ENCODE measurements at regions not wholly inside any gene's neighbourhood (a gene's known extent, or its start where the extent isn't known, plus 50 kb on each side); places are given as distances from the start of the nearest gene placed in this dataset.

DNA sequence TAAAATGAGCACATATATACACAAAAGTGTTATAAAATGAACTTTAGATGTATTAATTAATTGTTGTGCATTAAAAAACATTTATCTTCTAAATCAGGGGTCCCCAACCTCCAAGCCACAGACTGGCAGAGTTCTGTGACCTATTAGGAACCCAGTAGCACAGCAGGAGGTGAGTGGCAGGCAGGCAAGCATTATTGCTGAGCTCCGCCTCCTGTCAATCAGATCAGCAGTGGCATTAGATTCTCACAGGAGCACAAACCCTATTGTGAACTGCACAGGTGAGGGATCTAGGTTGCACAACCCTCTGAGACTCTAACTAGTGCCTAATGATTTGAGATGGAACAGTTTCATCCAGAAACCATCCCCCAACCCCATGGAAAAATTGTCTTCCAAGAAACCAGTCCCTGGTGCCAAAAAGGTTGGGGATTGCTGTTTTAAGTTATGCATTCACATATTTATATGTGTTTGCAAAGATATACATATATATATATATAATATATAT, 583.7 kb downstream of the KCNJ2 start:
- no peak for DNase-seq

DNA sequence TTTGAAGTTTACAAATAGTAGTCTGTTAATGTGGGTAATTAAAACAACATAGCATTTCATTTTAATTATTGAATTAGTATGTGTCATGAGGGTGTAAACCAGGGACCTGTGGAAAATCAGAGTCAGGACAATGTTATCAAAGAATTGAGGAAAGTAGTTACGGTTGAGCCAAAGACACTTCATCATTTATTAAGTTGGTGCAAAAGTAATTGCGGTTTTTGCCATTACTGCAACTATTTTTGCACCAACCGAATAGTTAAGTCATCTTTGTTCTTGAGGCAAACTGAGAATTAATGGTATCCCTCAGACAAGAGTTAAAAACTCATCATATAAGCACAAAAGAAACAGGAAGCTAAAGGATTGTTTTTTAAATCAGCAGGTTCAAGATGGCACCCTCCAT, 593.7 kb downstream of the KCNJ2 start:
- DNase-seq = no peak

DNA sequence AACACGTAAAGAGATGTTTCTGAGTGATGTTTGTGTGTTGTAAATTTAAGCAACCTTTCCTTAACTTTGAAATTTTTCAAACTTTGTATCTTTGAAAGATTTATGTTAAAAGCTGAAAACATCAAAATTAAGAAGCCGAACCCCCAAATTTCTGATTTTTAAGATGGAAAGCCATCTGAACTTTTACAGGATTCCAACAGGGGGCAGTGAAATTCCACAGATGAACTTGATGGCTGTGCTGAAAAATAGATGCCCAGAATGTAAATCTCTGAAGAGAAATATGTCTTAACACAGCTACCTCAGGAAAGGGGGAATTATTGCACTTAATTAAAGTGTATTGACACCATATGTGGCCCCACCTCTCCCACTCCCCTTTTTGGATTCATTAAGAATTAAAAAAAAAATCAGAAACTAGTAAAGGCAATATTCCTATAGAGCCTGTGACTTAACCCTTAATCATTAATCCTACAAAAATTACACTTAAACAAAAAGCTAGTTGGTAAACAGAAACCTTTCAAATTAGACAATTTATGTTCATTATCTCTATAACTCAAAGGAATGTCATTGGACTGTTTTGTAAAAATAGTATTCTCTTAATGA, 597.9 kb downstream of the KCNJ2 start:
- no peak for DNase-seq

DNA sequence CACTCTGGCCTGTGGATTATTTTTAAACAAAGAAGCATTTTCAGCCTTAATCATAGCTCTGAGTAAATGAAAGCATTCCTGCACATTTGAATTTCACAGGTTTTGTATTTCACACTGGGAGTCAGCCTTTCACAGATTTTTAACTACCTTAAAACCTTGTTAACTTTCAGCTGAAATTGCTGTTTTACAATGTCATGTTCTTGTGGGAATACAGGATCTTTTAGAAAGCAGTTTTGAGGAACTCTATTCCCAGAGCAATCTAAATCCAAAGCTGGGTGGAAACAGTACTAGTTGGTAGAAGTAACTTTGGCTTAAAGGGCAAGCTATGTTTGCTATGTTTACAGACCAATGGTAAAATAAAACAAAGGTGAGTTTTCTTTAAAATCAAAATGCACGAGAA, 600.6 kb downstream of the KCNJ2 start:
- no peak for DNase-seq

DNA sequence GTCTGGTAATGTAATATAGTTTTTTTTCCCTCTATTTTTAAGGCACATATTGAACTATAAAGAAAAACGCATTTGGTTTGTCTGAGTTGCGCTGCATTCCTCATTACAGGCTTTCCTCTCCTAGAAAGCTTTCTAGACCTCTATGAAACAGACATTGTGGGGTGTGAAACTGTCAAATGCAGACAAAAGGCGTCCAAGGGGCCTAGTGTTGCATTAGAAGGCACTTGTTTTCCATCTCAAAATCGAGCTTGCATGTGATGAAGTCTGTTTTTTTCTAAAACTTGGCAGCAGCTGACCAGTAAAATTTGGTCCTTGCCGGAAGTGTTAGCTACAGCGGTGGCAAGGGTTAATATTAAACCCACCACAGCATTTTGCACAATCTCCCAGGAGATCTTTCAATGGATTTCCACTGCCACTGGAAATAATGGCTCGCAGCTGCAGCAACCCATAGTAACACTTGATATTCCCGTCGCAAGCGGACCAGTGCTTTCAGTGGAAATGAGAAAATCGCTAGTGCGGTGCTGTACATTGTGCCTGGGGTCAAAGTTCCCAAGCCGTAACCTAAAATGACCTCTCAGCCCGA, 602.6 kb downstream of the KCNJ2 start:
- DNase-seq = no peak

DNA sequence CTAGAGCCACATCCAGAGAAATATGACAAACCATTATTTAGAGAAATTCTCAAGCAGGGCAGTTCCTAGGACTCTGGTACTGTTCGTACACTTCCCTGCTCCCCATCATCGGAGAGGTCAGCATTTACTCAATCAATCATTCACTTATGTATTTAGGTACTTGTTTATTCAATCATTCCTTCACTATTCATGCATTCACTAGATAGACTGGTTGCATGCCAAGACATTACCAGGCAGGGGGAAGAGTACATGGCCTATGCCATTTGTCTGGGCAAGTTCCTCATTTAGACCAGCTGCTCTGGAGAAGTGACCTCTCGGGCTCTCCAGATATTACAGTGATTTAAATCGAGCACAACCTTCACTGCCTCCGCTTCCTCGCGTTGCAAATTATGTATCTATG, 603.4 kb downstream of the KCNJ2 start:
- no peak for DNase-seq

DNA sequence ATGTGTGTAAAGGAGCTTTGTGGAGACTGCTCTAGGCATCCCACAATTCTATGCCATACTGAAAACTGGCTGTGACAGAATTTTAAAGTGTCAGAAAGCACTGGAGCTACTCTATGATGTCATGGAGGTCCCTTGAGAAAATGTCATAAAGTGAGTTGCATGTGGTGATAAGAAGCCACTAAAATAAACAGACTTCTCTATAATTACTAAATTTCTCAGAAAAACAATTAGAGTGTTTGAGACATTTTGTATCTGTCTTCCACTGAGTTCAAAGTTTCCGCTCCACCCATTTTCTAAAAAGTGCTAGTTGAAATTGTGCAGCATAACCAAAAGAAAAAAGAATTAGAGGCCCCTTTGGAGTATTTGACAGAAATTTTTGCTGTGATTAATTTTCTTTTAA, 603.9 kb downstream of the KCNJ2 start:
- no peak for DNase-seq

DNA sequence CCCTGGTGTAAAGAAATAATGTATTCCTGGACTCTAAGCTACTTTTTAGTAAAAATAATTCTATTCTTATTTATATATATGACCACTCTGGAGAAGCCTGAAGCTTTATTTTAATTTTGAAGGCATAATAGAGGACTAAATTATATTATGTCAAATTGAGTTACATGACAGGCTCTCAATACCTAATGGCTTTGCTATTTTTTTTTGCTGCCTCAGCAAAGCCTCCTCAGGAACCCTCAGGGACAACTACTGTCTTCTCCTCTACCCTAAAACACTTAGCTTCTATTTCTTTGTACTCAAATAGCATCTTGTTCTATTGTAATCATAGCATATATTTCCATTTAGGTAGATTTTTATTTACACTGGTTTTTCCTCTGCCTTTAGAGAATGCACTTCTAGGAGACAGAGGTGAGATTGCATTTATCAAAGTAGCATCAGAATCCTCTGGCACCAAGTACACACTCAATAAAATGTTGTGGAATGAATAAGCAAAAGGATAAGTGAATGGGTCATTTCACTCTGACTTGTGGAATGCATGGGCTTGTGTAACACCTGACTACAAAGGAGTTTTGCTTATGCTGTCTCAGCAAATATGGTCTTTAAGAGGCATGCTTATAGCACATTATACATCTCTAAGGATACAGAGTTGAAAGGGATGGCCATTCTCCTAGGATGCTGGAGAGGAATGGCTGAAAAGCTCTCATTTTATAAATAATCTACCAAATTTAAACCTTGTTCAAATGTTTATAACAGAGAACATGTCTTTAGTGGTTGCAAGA, 605.2 kb downstream of the KCNJ2 start:
- DNase-seq = no peak

DNA sequence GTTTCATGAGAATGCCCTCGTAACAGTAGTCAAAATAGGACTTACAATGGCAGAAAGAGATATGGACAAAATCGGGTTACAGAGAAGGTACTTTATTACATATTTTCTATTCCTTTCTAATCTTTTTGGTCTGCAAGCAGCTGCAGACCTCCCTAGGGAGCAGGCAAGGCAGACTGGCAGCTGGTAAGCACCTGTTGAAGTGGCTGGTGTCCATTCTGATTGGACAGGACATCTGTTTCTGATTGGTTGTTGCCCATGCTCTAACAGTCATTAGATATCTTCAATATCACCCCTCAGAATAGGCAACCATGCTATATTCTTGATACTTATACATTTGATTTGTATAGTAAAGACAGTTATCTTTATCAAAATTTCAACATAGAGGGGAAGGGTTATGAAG, 606.3 kb downstream of the KCNJ2 start:
- no peak for DNase-seq

DNA sequence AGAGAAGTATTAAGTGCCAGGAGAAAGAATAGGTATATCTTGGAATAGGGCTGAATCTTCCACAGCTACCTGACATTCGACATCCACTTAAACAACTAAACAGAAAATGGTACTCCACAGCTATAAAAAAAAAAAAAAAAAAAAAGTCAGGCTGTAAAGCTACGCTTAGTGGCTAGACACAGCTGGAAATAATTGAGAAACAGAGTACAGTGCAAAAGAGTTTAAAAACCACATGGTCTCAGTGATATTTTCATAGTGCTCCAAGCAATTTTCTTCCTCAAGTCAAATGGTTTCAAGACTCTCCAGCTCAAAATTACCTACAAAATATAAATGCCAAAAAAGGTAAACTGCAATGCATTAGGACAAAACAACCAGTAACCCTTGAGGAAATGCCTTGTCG, 607.1 kb downstream of the KCNJ2 start:
- no peak for DNase-seq

DNA sequence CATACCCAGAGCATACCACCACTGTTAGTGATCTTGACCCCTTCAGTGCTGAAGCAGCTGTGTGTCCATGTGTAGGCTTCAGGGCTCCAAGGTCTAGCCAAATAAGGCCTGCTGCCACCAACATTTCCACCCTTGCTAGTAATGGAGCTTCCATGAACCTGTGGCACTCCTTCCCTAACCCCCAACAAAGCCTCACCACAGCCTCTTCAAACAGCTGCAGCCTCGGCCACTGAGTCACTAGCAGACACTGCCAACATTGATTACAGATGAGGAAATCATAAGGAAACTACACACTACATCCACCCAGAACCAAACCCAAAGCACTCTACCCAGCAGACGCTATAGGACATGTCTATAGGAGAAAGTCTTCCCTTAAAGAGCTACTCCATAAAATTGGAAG, 610.7 kb downstream of the KCNJ2 start:
- DNase-seq = no peak

DNA sequence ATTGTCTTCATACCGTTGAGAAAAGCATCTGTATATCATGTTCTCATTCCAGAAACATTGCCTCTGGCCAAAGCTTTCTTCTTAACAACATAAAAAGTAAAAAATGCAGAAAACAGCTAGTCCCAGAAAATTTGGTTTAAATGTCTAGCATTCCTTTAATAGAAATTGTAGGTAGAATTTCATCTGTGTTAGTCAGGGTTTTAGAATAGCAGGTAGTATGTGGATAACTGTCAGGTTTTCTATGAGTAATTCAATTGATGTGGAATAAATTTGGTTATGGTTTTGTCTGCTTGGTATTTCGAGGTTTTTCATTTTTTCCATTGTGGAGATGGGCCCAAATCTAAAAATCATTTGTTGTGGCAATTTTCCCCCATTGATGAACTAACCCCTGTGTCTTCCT, 616.7 kb downstream of the KCNJ2 start:
- no peak for DNase-seq

DNA sequence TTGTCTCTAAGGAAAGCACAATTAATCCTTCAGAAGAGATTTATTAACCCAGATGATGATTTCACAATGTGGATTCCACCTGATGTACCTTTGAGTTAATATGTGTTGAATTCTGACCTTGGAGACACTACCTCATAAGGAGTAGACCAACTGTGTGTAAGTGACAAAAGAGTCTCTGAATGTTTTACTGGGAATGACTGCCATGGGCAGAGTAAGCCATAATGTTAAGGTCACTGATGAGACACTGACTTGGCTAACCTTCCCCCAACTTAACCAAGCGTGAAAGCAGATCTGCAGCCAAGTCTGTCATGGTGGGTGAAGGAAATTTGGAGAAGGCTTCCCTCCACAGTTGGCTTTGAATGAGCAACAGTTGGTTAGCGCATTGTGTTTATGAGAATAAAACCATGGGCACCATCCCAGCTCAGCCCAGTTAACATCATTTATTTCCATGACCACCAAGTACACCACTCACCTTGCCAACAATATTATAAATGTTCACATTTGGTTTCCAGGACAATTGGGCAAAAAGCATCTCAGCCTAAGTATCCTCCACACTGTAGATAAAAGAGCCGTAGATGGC, 618.5 kb downstream of the KCNJ2 start:
- DNase-seq = no peak

DNA sequence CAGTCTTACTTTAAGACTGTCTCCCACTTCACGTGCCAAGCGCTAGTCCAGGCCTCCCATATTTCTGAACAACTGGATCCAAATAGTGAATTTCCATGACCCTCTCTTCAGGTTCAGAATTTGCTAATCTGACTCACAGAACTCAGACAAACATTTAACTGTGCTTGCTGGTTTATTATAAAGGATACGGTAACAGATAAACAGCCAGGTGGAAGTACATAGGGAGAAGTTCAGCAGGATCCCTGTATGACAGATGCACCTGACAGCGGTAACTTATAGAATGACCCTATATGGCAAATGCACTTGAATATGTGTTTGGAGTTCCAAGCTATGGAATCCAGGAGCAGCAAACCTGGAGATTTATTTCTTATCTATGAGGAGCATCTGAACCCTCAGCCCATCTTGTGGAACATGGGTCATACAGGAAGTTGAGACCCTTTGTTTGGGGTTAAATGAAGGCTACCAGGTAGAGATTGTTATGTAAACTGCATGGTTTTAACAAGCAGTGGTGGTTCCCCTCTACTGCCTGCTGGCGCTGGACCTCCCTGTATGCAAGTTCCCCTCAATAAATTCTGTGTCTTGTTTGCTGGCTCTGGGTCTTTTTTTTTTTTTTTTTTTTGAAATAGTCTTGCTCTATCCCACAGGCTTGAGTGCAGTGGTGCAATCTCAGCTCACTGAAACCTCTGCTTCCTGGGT, 622.6 kb downstream of the KCNJ2 start:
- DNase-seq = no peak

DNA sequence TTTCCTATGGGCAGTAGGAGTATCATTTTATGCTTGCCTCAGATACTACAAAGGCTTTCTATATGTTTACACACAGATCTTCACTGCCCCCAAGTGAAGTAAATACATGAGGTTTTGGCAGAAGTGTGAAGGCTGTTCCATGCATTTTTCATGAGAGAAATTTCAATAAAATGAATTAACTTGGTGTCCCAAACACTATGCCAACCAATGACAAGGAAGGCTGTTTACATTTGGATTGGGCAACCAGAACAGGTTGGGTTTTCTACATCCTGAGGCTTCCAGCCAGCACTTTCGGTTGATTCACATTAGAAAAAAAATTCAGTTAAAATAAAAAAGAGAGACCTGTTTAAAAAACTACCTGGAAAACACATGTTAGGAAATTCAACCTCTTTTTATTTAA, 625.4 kb downstream of the KCNJ2 start:
- DNase-seq = no peak

DNA sequence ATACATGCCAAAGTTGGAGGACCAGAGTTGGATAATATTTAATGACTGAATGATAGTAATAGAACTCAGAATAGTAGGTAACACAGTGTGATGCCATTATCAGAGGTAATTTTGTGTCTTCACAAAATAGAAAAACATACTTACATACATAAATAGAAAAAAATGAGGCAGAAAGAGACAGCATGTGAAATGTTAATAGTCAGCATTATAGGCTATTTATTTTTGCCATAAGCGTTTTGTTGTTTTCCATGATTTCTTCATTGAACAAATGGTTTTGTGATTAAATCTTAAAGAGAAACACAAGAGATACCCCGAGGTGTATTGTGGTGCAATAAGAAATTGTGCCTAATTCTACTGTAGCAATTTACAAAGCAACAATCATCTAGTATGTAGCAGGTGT, 626.3 kb downstream of the KCNJ2 start:
- DNase-seq = no peak

DNA sequence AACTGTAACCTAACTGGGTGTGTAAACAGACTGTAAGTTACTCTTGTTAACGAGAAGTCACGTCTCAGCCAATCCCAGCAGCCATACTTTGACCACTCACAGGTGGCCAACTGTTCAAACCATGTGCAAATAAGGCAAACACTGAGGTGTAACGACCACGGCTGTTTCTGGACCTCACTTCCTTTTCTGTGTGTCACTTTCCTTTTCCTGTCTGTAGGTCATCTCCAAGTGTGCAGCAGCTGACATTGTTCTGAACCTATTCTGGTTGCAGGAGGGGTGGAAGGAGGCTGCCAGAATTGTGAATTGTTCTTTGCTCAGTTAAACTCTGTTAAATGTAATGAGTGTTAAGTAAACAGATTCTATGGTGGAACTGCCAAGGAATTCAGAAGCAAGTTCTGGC, 627.4 kb downstream of the KCNJ2 start:
- no peak for DNase-seq

DNA sequence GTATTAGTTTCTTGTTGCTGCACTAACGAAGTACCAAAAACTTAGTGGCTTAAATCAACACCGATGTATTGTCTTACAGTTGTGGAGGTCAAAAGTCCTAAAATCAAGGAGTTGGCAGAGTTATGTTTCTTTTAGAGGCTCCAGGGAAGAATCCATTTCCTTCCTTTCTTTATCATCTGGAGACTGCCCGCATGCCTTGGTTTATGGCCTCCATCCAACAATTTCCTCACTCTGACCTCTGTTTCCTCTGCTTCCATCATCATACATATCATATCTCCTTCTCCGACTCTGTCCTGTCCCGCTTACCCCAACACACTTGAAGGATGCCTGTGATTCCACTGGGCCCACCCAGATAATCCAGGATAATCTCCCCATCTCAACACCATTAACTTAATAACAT, 627.8 kb downstream of the KCNJ2 start:
- no peak for DNase-seq

DNA sequence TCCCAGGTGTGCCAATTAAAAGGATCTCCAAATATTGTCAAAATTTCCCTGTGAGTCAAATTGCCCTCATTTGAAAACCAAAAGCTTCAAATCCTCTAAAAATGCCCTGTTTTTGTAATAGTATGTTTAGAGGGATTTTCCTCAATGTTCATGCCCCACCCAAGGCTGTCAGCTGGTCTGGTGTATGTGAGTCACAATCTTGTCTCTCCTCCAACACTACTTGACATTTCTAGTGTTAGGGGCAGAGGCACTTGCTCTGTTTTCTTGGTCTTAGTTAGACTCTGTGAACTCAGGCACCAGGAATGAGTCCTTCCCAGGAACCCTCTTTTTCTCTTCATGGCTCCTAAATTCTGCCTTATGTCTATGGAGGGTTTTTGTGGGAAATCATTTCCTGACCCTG, 634.8 kb downstream of the KCNJ2 start:
- no peak for DNase-seq

DNA sequence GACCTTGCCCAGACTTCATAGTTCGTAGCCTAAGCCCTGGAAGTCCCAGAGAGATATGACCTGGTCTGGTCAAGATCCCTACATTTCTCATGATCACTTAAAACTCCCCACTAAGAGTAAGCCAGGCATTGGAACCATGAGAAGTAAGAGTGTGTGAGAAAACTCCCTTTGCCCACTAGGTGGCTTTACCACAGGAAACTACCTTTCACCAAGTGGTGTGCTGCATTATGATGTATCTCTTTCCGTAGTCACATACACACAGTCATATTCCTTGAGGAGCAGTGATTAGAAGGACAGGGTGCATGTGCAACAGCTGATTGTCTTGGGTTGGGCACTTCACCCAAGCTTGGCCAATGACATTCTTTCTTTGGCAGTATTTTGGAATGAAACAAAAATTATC, 639.3 kb downstream of the KCNJ2 start:
- no peak for DNase-seq

DNA sequence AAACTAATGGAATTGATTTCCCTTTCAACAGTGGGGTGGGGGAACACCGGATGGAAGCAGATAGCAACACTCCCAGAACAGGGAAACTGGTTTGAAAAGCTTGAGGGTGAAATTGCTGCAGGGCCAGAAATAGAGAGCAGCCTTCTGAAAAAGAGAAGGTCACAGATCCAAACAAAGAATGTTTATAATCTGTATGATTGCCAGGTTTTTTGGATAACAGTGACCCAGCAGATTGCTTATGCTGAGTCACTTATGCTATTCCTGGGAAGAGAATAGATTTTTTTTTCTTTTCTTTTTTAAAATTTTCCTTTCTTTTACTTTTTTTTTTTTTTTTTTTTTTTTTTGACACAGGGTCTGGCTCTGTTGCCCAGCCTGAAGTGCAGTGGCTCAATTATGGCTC, 641.3 kb downstream of the KCNJ2 start:
- DNase-seq = no peak

DNA sequence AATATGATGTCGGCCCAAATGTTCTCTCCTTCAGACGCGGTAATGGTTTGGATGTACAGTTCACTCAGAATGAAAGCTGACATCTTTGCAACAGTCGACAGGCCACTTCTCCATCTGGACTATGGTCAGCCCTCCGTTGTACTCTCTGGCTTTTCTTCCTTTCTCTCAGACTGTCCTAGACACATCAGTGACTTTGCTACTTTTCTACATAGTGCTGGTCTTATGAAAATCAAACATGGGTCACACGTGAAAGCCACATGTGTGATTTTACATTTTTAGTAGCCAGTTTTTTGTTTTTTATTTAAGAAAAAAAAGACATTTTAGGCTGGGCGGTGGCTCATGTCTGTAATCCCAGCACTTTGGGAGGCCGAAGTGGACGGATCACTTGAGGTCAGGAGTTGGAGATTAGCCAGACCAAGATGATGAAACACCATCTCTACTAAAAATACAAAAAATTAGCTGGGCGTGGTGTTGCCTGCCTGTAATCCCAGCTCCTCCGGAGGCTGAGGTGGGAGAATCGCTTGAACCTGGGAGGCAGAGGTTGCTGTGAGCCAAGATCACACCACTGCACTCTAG, 644.1 kb downstream of the KCNJ2 start:
- DNase-seq = no peak

DNA sequence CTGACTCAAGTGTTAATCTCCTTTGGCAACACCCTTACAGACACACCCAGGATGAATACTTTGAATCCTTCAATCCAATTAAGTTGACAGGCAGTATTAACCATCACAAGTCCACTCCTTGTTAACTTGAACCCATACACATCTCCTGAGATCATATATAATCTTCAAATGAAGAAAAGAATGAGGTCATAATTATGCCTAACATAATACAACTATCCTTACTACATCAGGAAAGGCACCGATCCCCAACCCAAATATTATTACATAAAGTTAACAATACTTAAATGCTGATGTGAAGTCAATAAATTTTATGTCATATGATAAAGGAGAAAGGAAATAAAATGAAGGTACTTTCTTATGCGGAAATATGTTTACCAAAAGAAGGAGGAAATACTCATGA, 649.9 kb downstream of the KCNJ2 start:
- DNase-seq = no peak
